Panc1 (cell line): ENCODE measurements at regions not wholly inside any gene's neighbourhood (a gene's known extent, or its start where the extent isn't known, plus 50 kb on each side); places are given as distances from the start of the nearest gene placed in this dataset.

Experiments
- ATAC-seq: fragments of 200-7000 bp; cut with Tn5 transposase; 2 replicates; pipeline ENCODE4 v1.9.1; 2020; ENCODE audit warnings: mild to moderate bottlenecking, moderate library complexity
- BruUV-seq: library from RNA; stranded (reverse); fragments of 400-500 nt; replicated peaks from 2 replicates; lab custom pipeline; 2021; lab: Mats Ljungman, UMichigan
- CTCF ChIA-PET: fragments of 300-600 bp; sonication (Branson Sonifier 250); formaldehyde crosslinking; loops from one replicate; lab custom pipeline; 2022; ENCODE audit warnings: antibody characterized with exemption; lab: Charles Lee
- POLR2A ChIA-PET: fragments of 300-600 bp; sonication (Branson Sonifier 250); formaldehyde crosslinking; loops from one replicate; lab custom pipeline; 2022; ENCODE audit warnings: antibody characterized with exemption; lab: Charles Lee
- DNase-seq: peaks from one replicate; pipeline ENCODE4 v3.0.0-alpha.2; 2010; ENCODE audit warnings: low read depth, low spot score
- H3K27ac ChIP-seq: 2 replicates; pipeline ENCODE4 v1.5.1; 2011; ENCODE audit warnings: mild to moderate bottlenecking, low read length, inconsistent platforms
- H3K27me3 ChIP-seq: fragments of 200-500 bp; sonication (Bioruptor generic); 2 replicates; pipeline ENCODE4 v1.6.0; 2014; ENCODE audit warnings: low read length, inconsistent platforms; ENCODE audit not compliant: control insufficient read depth, insufficient read depth
- H3K36me3 ChIP-seq: fragments of 200-500 bp; sonication (Bioruptor generic); 2 replicates; pipeline ENCODE4 v1.5.1; 2014; ENCODE audit warnings: inconsistent platforms, mild to moderate bottlenecking, low read length, moderate library complexity; ENCODE audit not compliant: control insufficient read depth, insufficient read depth
- H3K4me1 ChIP-seq: 2 replicates; pipeline ENCODE4 v1.5.1; 2011; ENCODE audit warnings: inconsistent platforms, mild to moderate bottlenecking, low read length, moderate library complexity; ENCODE audit not compliant: control insufficient read depth, insufficient read depth
- H3K4me3 ChIP-seq, 2 experiments: 2 replicates each; pipeline ENCODE4 v1.5.1; 2011 to 2012; ENCODE audit warnings: low read depth in 2 of 2, low read length in 2 of 2, mild to moderate bottlenecking in 2 of 2, inconsistent platforms in 1 of 2, moderate library complexity in 1 of 2
- H3K9me3 ChIP-seq: fragments of 200-500 bp; sonication (Bioruptor generic); 2 replicates; pipeline ENCODE4 v1.5.1; 2014; ENCODE audit warnings: low read depth, mild to moderate bottlenecking, inconsistent platforms, low read length, moderate library complexity; ENCODE audit not compliant: control insufficient read depth, insufficient read depth
- CTCF ChIP-seq: fragments of 450-650 bp; IDR thresholded peaks from 2 replicates; pipeline ENCODE4 v1.5.1; 2017; ENCODE audit warnings: mild to moderate bottlenecking
- POLR2AphosphoS5 ChIP-seq: IDR thresholded peaks from 2 replicates; pipeline ENCODE4 v1.6.1; 2012; ENCODE audit warnings: mild to moderate bottlenecking, low read depth, low read length, moderate library complexity
- REST ChIP-seq, 2 experiments: IDR thresholded peaks; 2 replicates each; pipeline ENCODE4 v1.6.1; 2011 to 2012; ENCODE audit warnings: low read depth in 2 of 2, control low read depth in 1 of 2, low read length in 1 of 2, mild to moderate bottlenecking in 1 of 2, moderate library complexity in 1 of 2; ENCODE audit not compliant: insufficient read depth in 1 of 2
- SIN3A ChIP-seq: IDR thresholded peaks from 2 replicates; pipeline ENCODE4 v1.6.1; 2012; ENCODE audit warnings: low read depth, mild to moderate bottlenecking, low read length, moderate library complexity, borderline replicate concordance; ENCODE audit not compliant: insufficient read depth
- TCF7L2 ChIP-seq: IDR thresholded peaks from 2 replicates; pipeline ENCODE4 v1.6.1; 2011; ENCODE audit warnings: mild to moderate bottlenecking, low read depth, low read length, inconsistent platforms
- in situ Hi-C: cut with HindIII; loops from 2 replicates; pipeline ENCODE4 v1.10.0; 2016; ENCODE audit warnings: low sequenced_read_pairs, low pct_unique_long_range_greater_than_20kb
- intact Hi-C: fragments of 100-400 bp; cut with micrococcal nuclease; formaldehyde crosslinking; loops from one replicate; pipeline ENCODE4 v1.10.0; 2022; ENCODE audit not compliant: unreplicated experiment

DNA sequence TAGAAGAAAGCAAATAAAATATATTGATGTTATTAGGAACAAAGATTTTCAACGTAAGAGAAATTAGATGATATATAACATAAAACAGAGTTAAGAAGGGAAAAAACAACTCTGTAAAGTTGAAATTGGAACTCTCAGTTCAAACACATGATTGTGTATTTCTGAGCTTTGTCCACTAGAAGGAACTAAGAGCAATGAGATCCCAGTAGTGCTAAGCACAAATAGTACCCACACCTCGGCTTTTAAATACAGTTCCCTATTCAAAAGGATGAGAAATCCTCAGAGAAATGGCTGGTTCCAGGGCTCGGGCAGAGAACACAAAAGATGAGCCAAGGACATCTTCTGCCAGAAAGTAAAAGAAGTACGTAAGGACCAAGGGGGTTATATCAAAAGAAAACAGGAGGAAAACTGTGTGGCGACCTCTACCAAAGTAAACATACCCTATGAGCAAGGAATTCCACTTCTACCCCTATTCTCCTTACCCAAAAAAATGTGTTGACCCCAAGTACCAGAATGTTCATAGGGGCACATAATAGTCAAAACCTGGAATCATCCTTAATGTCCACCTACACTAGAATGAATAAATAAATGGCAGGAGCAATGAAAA lies 96.6 kb downstream of the SPTSSA start:
- no peak for TF ChIP-seq POLR2AphosphoS5
- peak; percentile 44 for TF ChIP-seq CTCF
- H3K27ac ChIP-seq: no peak overlapping the region
- no peak for ATAC-seq

DNA sequence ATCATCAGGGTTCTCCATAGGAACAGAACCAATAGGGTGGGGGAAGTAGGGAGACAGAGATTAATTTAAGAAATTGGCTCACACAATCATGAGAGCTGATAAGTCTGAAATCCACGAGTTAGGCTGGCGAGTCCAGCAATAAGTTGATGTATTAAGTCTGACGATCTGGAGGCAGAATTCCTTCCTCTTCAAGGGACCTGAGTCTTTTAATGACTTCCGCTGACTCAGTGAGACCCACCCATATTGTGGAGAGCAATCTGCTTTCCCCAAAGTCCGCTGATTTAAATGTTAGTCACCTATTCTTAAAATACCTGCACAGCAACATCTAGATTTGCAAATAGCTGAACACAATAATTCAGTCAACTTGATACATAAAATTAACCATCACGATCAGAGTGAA lies 97.8 kb downstream of the SPTSSA start:
- BruUV-seq: no TSS peak
- ChIA-PET CTCF (no interaction called here), POLR2A (no interaction called here)
- no peak overlapping the region for H3K4me3 ChIP-seq
- H3K27me3 ChIP-seq: no peaks in the 10 kb centered on the region
- H3K9me3 ChIP-seq: no peaks in the 10 kb centered on the region
- intact Hi-C loops (no loop called here), in situ Hi-C loops (no loop called here)
- no peaks in the 10 kb centered on the region for H3K4me1 ChIP-seq
- H3K27ac ChIP-seq: no peak overlapping the region
- ATAC-seq (no peak), DNase-seq (no peak)
- no peaks in the 10 kb centered on the region for H3K36me3 ChIP-seq
- TF ChIP-seq TCF7L2 (no peak), REST (IDR thresholded peaks at IDR 0.05; ENCODE audit: insufficient read depth in 1 of 2, low read depth in 2 of 2, low read length in 1 of 2) (no peak), SIN3A (no peak), POLR2AphosphoS5 (no peak), CTCF (no peak)

More for the DNA sequence above, 96.6 kb downstream of the SPTSSA start:
- intact Hi-C loops (no loop called here), in situ Hi-C loops (no loop called here)
- ChIA-PET CTCF (interaction anchor here (0.6 to 1.2 kb wide), 3 partner anchors 24 to 132 kb away, joined by 3 to 7 read pairs (median 4); no protein-coding TSS in a partner anchor), POLR2A (no interaction called here)
- no peaks in the 10 kb centered on the region for H3K36me3 ChIP-seq
- no peak for DNase-seq
- BruUV-seq: no TSS peak
- H3K4me1 ChIP-seq: no peaks in the 10 kb centered on the region
- H3K9me3 ChIP-seq: no peaks in the 10 kb centered on the region
- H3K4me3 ChIP-seq: no peak overlapping the region
- H3K27me3 ChIP-seq: no peaks in the 10 kb centered on the region
